Lung (tissue), 11 donors: ENCODE measurements at regions not wholly inside any gene's neighbourhood (a gene's known extent, or its start where the extent isn't known, plus 50 kb on each side); places are given as distances from the start of the nearest gene placed in this dataset.

ENCODE experiments used
- ATAC-seq: fragments of 200-7000 bp; cut with Tn5 transposase; one replicate; pipeline ENCODE4 v1.9.1; 2020; ENCODE audit warnings: moderate number of reproducible peaks; ENCODE audit not compliant: insufficient read depth, low FRiP score
- DNase-seq, 3 donors: peaks; one replicate each; pipeline ENCODE4 v3.0.0-alpha.2; 2013 to 2017
- H3K27ac ChIP-seq, 2 donors: one replicate each; pipeline ENCODE4 v1.5.1; 2013; ENCODE audit warnings: mild to moderate bottlenecking in 2 of 2, moderate library complexity in 2 of 2, control low read depth in 1 of 2, inconsistent platforms in 1 of 2, low read depth in 1 of 2, low read length in 1 of 2
- H3K27me3 ChIP-seq, 3 donors: one replicate each; pipeline ENCODE4 v1.5.1; 2013; ENCODE audit warnings: low read length in 2 of 3; ENCODE audit not compliant: control insufficient read depth in 3 of 3, insufficient read depth in 3 of 3
- H3K36me3 ChIP-seq, 4 donors: one replicate each; pipeline ENCODE4 v1.5.1; 2013; ENCODE audit warnings: low read length in 4 of 4, mild to moderate bottlenecking in 1 of 4, moderate library complexity in 1 of 4; ENCODE audit not compliant: control insufficient read depth in 4 of 4, insufficient read depth in 4 of 4
- H3K4me1 ChIP-seq, 5 donors: one replicate each; pipeline ENCODE4 v1.5.1; 2013; ENCODE audit warnings: low read length in 5 of 5, mild to moderate bottlenecking in 2 of 5, moderate library complexity in 1 of 5; ENCODE audit not compliant: control insufficient read depth in 5 of 5, insufficient read depth in 5 of 5
- H3K4me3 ChIP-seq: one replicate; pipeline ENCODE4 v1.5.1; 2013; ENCODE audit warnings: mild to moderate bottlenecking, control low read depth, moderate library complexity
- H3K9ac ChIP-seq, 2 donors: one replicate each; pipeline ENCODE4 v1.5.1; 2013; ENCODE audit warnings: low read length in 2 of 2, control low read depth in 1 of 2; ENCODE audit not compliant: insufficient read depth in 1 of 2
- H3K9me3 ChIP-seq, 4 donors: one replicate each; pipeline ENCODE4 v1.5.1; 2013; ENCODE audit warnings: low read length in 3 of 4, mild to moderate bottlenecking in 1 of 4, moderate library complexity in 1 of 4; ENCODE audit not compliant: control insufficient read depth in 4 of 4, insufficient read depth in 3 of 4
- CTCF ChIP-seq: IDR thresholded peaks from 2 replicates; pipeline ENCODE4 v1.5.1; 2012; ENCODE audit warnings: mild to moderate bottlenecking; ENCODE audit errors: control extremely low read depth, extremely low read depth
- WGBS, 2 donors: extraction: QIAGEN DNeasy Blood & Tissue Kit; methylation state at CpG; one replicate each; pipeline ENCODE4 v1.1.7; 2013; 5-methylcytosine and 5-hydroxymethylcytosine counted together
- donor health status: control.
- donor health status: control.
- donor health status: Bipolar disorder and iron deficiency.
- donor health status: healthy.
- donor health status: DM: yes; HTN: yes; CAD: no.

GRCh38 chr2:184534986-184535385, 63.3 kb upstream of the ZNF804A start:
- 72 to 84% methylated on average over 3 of the region's 3 CpGs for WGBS, 2 donors
- Histone ChIP-seq H3K36me3 (no peaks in the 10 kb centered on the region), H3K27me3 (no peaks in the 10 kb centered on the region), H3K4me3 (no peak overlapping the region), H3K9me3 (peaks cover 0 to 12% (median under 1%) of the 10 kb centered on the region in 4 donors), H3K27ac (no peak overlapping the region), H3K9ac (no peak overlapping the region), H3K4me1 (no peaks in the 10 kb centered on the region)
- ATAC-seq (no peak), DNase-seq (no peak)
- TF ChIP-seq CTCF, result no peak

- H3K9me3 ChIP-seq, result no peaks in the 10 kb centered on the region
- no peaks in the 10 kb centered on the region for H3K27me3 ChIP-seq
- TF ChIP-seq CTCF, result no peak
- H3K36me3 ChIP-seq, result no peaks in the 10 kb centered on the region
- DNase-seq (no peak), ATAC-seq (no peak)
- H3K4me1 ChIP-seq, result no peaks in the 10 kb centered on the region
- H3K27ac ChIP-seq, result no peak overlapping the region
- H3K9ac ChIP-seq, result no peak overlapping the region
- H3K4me3 ChIP-seq, result no peak overlapping the region
These were observed 58.0 kb upstream of the ZNF804A start for GRCh38 chr2:184540246-184540789.

- no peak overlapping the region for H3K4me3 ChIP-seq
- H3K36me3 ChIP-seq, result no peaks in the 10 kb centered on the region
- WGBS, 2 donors, result 77 to 89% methylated on average over 2 of the region's 2 CpGs
- no peak for ATAC-seq
- DNase-seq, result no peak
- H3K27me3 ChIP-seq, result no peaks in the 10 kb centered on the region
- no peaks in the 10 kb centered on the region for H3K4me1 ChIP-seq
- H3K9me3 ChIP-seq, result no peaks in the 10 kb centered on the region
- no peak overlapping the region for H3K9ac ChIP-seq
- no peak overlapping the region for H3K27ac ChIP-seq
- TF ChIP-seq CTCF, result no peak
These were observed 56.7 kb upstream of the ZNF804A start for GRCh38 chr2:184541591-184541990.

GRCh38 chr2:184543832-184544231, 54.5 kb upstream of the ZNF804A start:
- no peak for TF ChIP-seq CTCF
- WGBS, 2 donors, result 86 to 88% methylated on average over 1 of the region's 1 CpG
- H3K4me3 ChIP-seq, result no peak overlapping the region
- H3K27ac ChIP-seq, result no peak overlapping the region
- no peaks in the 10 kb centered on the region for H3K9me3 ChIP-seq
- ATAC-seq, result no peak
- H3K36me3 ChIP-seq, result no peaks in the 10 kb centered on the region
- DNase-seq, result no peak
- no peak overlapping the region for H3K9ac ChIP-seq
- no peaks in the 10 kb centered on the region for H3K27me3 ChIP-seq
- H3K4me1 ChIP-seq, result no peaks in the 10 kb centered on the region
